ENCODE measurements at regions not wholly inside any gene's neighbourhood (a gene's known extent, or its start where the extent isn't known, plus 50 kb on each side); places are given as distances from the start of the nearest gene placed in this dataset.

DNA sequence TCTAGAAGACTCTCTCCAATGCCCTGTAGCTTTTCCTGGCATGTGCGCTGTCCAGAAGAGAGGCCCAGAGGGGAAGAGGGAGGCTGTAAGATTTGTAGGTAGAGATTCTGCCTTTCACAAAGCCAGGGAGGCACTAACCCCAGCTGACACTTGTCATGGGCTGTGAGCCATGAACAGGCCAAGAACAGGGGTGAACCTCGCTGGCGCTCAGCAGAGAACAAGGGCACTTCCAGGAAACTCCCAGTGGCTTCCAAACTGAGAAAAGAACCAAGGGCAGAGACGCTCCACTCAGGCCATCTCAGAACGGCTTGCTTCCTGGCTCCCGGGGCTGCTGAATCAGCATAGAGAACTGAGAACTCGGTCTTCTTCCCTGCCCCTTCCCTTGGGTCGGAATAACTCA is 257.8 kb upstream of the ZNF32 start:
- TF ChIP-seq, protein P1, sequence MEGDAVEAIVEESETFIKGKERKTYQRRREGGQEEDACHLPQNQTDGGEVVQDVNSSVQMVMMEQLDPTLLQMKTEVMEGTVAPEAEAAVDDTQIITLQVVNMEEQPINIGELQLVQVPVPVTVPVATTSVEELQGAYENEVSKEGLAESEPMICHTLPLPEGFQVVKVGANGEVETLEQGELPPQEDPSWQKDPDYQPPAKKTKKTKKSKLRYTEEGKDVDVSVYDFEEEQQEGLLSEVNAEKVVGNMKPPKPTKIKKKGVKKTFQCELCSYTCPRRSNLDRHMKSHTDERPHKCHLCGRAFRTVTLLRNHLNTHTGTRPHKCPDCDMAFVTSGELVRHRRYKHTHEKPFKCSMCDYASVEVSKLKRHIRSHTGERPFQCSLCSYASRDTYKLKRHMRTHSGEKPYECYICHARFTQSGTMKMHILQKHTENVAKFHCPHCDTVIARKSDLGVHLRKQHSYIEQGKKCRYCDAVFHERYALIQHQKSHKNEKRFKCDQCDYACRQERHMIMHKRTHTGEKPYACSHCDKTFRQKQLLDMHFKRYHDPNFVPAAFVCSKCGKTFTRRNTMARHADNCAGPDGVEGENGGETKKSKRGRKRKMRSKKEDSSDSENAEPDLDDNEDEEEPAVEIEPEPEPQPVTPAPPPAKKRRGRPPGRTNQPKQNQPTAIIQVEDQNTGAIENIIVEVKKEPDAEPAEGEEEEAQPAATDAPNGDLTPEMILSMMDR (IDR thresholded peaks at IDR 0.05; ENCODE audit: low read depth, low read length, missing control alignments), result no peak
- DNase-seq (ENCODE audit: low read depth), result no peak
- no peak overlapping the region for H3K4me3 ChIP-seq (ENCODE audit: low read depth, low read length)

DNA sequence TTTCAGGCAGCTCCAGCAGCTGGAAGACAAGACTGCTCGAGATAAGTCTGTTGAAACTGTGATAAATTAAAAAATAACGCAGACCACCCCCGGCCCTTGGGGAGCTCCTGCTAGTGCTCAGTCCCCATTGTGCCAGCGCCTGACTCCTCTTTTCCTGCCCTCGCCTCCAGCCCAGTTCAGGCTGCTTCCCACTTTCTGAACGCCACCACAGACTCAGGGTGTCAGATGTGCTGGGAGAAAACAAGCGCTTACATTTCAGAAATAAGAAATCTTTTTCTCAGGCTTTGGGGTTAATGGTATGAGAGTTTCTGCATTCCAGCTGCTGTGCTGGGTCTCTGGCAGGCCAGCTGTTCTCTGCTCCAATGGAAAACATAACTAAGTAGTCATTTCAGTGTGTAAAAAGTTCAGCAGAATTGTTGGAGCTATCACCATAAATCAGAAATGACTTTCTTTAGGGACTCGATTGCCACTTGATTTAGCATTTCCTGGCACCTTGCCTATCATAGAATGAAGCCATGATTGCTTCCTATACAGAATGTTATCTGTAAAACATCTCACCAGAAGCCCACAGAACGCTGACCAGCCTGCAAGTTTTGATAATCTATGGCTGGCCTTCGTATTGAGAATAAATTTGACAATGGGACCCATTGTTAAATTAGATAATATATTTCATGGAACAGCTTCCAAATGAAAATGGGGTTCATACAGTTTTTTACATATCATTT is 257.0 kb upstream of the ZNF32 start:
- no peak for DNase-seq (ENCODE audit: low read depth)
- H3K4me3 ChIP-seq (ENCODE audit: low read depth, low read length), result no peak overlapping the region
- TF ChIP-seq, protein P1 (IDR thresholded peaks at IDR 0.05; ENCODE audit: low read depth, low read length, missing control alignments), result no peak

DNA sequence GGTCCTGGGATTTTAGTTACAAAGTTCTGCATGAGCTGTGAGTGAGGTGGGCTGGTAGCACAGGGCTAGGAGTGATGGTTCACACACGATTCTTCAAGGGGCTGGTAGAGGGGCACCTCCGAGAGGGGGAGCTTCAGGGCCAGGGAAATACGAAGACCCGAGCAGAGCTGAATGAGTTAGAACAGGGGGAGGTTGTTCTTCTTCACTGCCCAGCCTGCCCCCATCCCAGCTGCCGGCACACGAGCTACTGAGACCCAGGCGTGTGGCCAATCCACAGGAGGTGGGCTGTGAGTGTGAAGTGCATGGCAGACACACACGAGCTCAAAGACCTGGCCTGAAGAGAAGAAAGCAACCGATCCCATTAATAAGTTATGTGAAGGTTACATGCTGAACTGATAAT is 256.2 kb upstream of the ZNF32 start:
- no peak for DNase-seq (ENCODE audit: low read depth)
- H3K4me3 ChIP-seq (ENCODE audit: low read depth, low read length), result no peak overlapping the region
- TF ChIP-seq, protein P1 (IDR thresholded peaks at IDR 0.05; ENCODE audit: low read depth, low read length, missing control alignments), result no peak

DNA sequence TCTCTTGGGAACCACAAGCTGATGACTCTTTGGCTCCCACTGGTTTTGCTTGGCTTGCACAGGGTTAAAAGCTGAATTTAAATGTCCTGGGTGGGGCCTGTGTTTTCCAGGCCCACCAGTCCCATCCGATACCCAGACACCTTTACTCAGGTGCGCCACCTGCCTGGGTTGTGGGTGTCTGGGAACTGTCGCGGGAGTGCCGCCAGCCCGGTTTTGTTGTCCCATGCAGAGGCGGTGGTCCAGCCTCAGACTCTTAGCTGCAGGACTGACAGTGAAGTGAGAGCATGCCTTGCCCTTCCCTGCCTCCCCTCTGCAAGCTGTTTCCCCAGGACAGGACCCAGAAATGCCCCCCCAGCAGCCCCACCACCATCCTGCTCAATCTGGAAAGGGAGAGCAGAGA is 255.6 kb upstream of the ZNF32 start:
- TF ChIP-seq, protein P1 (IDR thresholded peaks at IDR 0.05; ENCODE audit: low read depth, low read length, missing control alignments), result no peak
- no peak overlapping the region for H3K4me3 ChIP-seq (ENCODE audit: low read depth, low read length)
- no peak for DNase-seq (ENCODE audit: low read depth)

DNA sequence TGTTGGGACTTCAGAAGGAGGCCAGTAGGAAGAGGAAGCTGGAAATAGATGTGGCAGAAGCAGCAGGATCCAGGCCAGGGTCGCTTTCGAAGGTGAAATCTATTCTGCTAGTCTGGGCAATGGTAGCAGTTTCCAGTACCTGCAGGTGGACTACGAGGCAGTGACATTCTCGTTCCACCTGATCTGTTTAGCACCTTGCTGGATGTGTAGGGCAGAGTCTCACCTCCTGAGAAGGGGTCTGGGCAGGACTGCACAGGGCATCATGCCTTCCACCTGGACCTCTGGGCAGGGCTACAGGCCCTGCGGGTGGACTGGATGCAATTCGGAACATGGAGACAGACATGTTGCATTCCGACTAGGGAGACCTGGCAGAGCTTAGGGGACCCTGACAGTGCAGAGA is 254.8 kb upstream of the ZNF32 start:
- TF ChIP-seq, protein P1 (IDR thresholded peaks at IDR 0.05; ENCODE audit: low read depth, low read length, missing control alignments), result no peak
- no peak for DNase-seq (ENCODE audit: low read depth)
- no peak overlapping the region for H3K4me3 ChIP-seq (ENCODE audit: low read depth, low read length)

DNA sequence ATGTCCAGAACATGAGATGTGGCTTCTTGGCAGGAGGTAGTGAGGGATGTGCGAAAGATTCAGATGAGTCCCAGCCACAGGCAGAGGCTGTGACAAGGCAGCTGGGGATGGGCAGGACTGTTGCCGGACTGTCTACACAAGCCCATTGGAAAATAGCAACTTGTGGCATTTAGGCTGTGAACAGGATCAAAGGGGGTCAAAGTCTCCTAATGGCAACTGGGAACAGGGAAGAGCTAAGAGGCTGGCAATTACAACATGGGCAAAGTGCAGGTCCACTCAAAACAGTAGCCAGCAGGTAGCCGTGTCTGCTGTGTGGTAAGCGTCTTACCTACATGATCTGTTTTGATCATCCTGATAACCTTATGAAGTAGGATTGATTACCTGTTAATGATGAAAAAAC is 254.2 kb upstream of the ZNF32 start:
- TF ChIP-seq, protein P1 (IDR thresholded peaks at IDR 0.05; ENCODE audit: low read depth, low read length, missing control alignments), result no peak
- no peak overlapping the region for H3K4me3 ChIP-seq (ENCODE audit: low read depth, low read length)
- no peak for DNase-seq (ENCODE audit: low read depth)

All from GM12864 (cell line).